ENCODE measurements at regions not wholly inside any gene's neighbourhood (a gene's known extent, or its start where the extent isn't known, plus 50 kb on each side); places are given as distances from the start of the nearest gene placed in this dataset.

DNA sequence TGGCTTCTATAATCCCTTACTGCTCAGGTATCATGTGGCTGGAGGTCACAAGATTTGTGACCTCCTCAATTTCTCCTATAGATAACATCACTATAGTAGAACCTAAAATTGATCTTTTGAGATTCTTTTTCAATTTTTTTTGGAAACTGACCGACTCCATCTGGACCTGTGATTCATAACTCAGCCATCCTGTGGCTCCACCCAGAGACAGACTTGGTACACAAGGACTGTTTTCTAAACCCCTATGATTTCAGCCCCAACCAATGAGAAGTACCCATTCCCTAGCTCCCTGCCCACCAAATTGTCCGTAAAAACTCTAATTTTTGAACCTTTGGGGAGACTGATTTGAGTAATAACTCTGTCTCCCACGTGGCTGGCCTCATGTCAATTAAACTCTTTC is 148.9 kb downstream of the SYT10 start:
- TF ChIP-seq EZH2 (IDR thresholded peaks at IDR 0.05; ENCODE audit: borderline replicate concordance, low read depth, low read length, poor library complexity, severe bottlenecking), result no peak
- TF ChIP-seq, protein P1, sequence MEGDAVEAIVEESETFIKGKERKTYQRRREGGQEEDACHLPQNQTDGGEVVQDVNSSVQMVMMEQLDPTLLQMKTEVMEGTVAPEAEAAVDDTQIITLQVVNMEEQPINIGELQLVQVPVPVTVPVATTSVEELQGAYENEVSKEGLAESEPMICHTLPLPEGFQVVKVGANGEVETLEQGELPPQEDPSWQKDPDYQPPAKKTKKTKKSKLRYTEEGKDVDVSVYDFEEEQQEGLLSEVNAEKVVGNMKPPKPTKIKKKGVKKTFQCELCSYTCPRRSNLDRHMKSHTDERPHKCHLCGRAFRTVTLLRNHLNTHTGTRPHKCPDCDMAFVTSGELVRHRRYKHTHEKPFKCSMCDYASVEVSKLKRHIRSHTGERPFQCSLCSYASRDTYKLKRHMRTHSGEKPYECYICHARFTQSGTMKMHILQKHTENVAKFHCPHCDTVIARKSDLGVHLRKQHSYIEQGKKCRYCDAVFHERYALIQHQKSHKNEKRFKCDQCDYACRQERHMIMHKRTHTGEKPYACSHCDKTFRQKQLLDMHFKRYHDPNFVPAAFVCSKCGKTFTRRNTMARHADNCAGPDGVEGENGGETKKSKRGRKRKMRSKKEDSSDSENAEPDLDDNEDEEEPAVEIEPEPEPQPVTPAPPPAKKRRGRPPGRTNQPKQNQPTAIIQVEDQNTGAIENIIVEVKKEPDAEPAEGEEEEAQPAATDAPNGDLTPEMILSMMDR (conservative IDR thresholded peaks at IDR 0.05; ENCODE audit: low read depth, low read length), result no peak

All from A673 (cell line).